DND-41 (cell line): ENCODE measurements at regions not wholly inside any gene's neighbourhood (a gene's known extent, or its start where the extent isn't known, plus 50 kb on each side); places are given as distances from the start of the nearest gene placed in this dataset.

Source experiments
- ATAC-seq: fragments of 200-7000 bp; cut with Tn5 transposase; 3 replicates; pipeline ENCODE4 v1.9.1; 2021; ENCODE audit warnings: low read depth; ENCODE audit not compliant: insufficient read depth
- DNase-seq: peaks from one replicate; pipeline ENCODE4 v3.0.0-alpha.2; 2020
- H2AFZ ChIP-seq: 2 replicates; pipeline ENCODE4 v1.6.0; 2012; ENCODE audit warnings: low read depth, low read length
- H3K27ac ChIP-seq: 2 replicates; pipeline ENCODE4 v1.5.1; 2012; ENCODE audit warnings: low read length, inconsistent platforms
- H3K27me3 ChIP-seq: fragments of 200-600 bp; sonication (generic); 2 replicates; pipeline ENCODE4 v1.6.0; 2012; ENCODE audit warnings: low read length, mild to moderate bottlenecking, inconsistent platforms; ENCODE audit not compliant: insufficient read depth, poor library complexity
- H3K36me3 ChIP-seq: 2 replicates; pipeline ENCODE4 v1.5.1; 2012; ENCODE audit warnings: low read length, inconsistent platforms; ENCODE audit not compliant: insufficient read depth
- H3K4me1 ChIP-seq: 2 replicates; pipeline ENCODE4 v1.5.1; 2012; ENCODE audit warnings: mild to moderate bottlenecking, low read length; ENCODE audit not compliant: insufficient read depth
- H3K4me2 ChIP-seq: 2 replicates; pipeline ENCODE4 v1.6.0; 2012; ENCODE audit warnings: mild to moderate bottlenecking, moderate library complexity, low read length, inconsistent platforms; ENCODE audit not compliant: insufficient read depth
- H3K4me3 ChIP-seq, 2 experiments: fragments of 200-600 bp in 1 of 2; shearing (Covaris generic) in 1 of 2; 2 replicates each; pipeline ENCODE4 v1.5.1; 2012 to 2016; ENCODE audit warnings: inconsistent platforms in 2 of 2, low read length in 2 of 2, mild to moderate bottlenecking in 2 of 2, low read depth in 1 of 2, moderate library complexity in 1 of 2
- H3K79me2 ChIP-seq: 2 replicates; pipeline ENCODE4 v1.6.0; 2012; ENCODE audit warnings: low read length, inconsistent platforms; ENCODE audit not compliant: insufficient read depth
- H3K9ac ChIP-seq: 2 replicates; pipeline ENCODE4 v1.6.0; 2012; ENCODE audit warnings: low read depth, mild to moderate bottlenecking, inconsistent platforms, low read length, moderate library complexity
- H3K9me3 ChIP-seq: 2 replicates; pipeline ENCODE4 v1.5.1; 2012; ENCODE audit warnings: low read length, moderate library complexity, mild to moderate bottlenecking, inconsistent platforms; ENCODE audit not compliant: insufficient read depth, severe bottlenecking
- H4K20me1 ChIP-seq: 2 replicates; pipeline ENCODE4 v1.6.0; 2012; ENCODE audit warnings: low read length; ENCODE audit not compliant: insufficient read depth
- CTCF ChIP-seq: IDR thresholded peaks from 2 replicates; pipeline ENCODE4 v1.5.1; 2012; ENCODE audit warnings: borderline replicate concordance, low read length, moderate library complexity, mild to moderate bottlenecking; ENCODE audit not compliant: poor library complexity, severe bottlenecking; ENCODE audit errors: extremely low read depth
- EZH2 ChIP-seq: IDR thresholded peaks from 3 replicates; pipeline ENCODE4 v1.6.1; 2012; ENCODE audit warnings: borderline replicate concordance, low read depth, mild to moderate bottlenecking, moderate library complexity, low read length, inconsistent platforms; ENCODE audit not compliant: severe bottlenecking

DNA sequence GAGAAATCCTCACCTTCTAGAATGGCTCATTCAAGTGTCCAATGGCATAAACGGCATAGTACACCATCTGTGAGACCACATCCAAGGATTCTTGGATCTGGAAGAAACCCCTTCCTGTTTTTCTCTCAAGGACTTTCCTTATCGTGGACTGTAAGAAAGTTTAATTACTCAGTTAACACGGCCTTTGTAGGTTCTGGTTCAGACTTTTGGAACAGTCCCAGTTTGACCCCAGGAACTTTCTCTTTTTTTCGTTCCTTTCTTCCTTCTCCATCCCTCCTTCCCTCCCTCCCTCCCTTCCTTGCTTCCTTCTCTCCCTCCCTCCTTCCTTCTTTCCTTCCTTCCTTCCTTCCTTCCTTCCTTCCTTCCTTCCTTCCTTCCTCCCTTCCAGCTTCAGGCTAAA, 343.5 kb upstream of the SMIM31 start:
- Histone ChIP-seq H3K4me2 (no peak overlapping the region), H3K9ac (no peak overlapping the region), H4K20me1 (no peaks in the 10 kb centered on the region), H3K27ac (no peak overlapping the region), H3K4me3 (no peak overlapping the region), H3K9me3 (no peaks in the 10 kb centered on the region), H3K36me3 (no peaks in the 10 kb centered on the region), H3K79me2 (no peaks in the 10 kb centered on the region), H3K4me1 (no peaks in the 10 kb centered on the region), H3K27me3 (no peaks in the 10 kb centered on the region), H2AFZ (no peak overlapping the region)
- DNase-seq (no peak), ATAC-seq (no peak)
- TF ChIP-seq CTCF (no peak), EZH2 (no peak)

GRCh38 chr4:164412246-164412645, 341.7 kb upstream of the SMIM31 start:
- no peak for TF ChIP-seq CTCF
- no peak for TF ChIP-seq EZH2
- Histone ChIP-seq H3K27me3 (no peaks in the 10 kb centered on the region), H3K4me1 (no peaks in the 10 kb centered on the region), H3K27ac (no peak overlapping the region), H2AFZ (no peak overlapping the region), H3K9ac (no peak overlapping the region), H3K36me3 (no peaks in the 10 kb centered on the region), H3K4me2 (no peak overlapping the region), H4K20me1 (no peaks in the 10 kb centered on the region), H3K4me3 (no peak overlapping the region), H3K79me2 (no peaks in the 10 kb centered on the region), H3K9me3 (no peaks in the 10 kb centered on the region)
- no peak for ATAC-seq
- DNase-seq = no peak

GRCh38 chr4:164413743-164414142, 340.2 kb upstream of the SMIM31 start:
- no peaks in the 10 kb centered on the region for H3K4me1 ChIP-seq
- H3K27me3 ChIP-seq = no peaks in the 10 kb centered on the region
- H4K20me1 ChIP-seq = no peaks in the 10 kb centered on the region
- H3K27ac ChIP-seq = no peak overlapping the region
- H3K4me2 ChIP-seq = no peak overlapping the region
- no peaks in the 10 kb centered on the region for H3K36me3 ChIP-seq
- DNase-seq = no peak
- no peaks in the 10 kb centered on the region for H3K9me3 ChIP-seq
- TF ChIP-seq CTCF (no peak), EZH2 (no peak)
- ATAC-seq = no peak
- H3K4me3 ChIP-seq = no peak overlapping the region
- no peaks in the 10 kb centered on the region for H3K79me2 ChIP-seq
- H3K9ac ChIP-seq = no peak overlapping the region
- H2AFZ ChIP-seq = no peak overlapping the region

- Histone ChIP-seq H3K4me3 (no peak overlapping the region), H3K4me1 (no peaks in the 10 kb centered on the region), H3K27ac (no peak overlapping the region), H3K9ac (no peak overlapping the region), H3K4me2 (no peak overlapping the region), H2AFZ (no peak overlapping the region), H4K20me1 (no peaks in the 10 kb centered on the region), H3K9me3 (no peaks in the 10 kb centered on the region), H3K36me3 (no peaks in the 10 kb centered on the region), H3K79me2 (no peaks in the 10 kb centered on the region), H3K27me3 (no peaks in the 10 kb centered on the region)
- ATAC-seq (no peak), DNase-seq (no peak)
- no peak for TF ChIP-seq CTCF
These were observed 330.1 kb upstream of the SMIM31 start for GRCh38 chr4:164423819-164424218.
